OCI-LY7 (cell line): ENCODE measurements at regions not wholly inside any gene's neighbourhood (a gene's known extent, or its start where the extent isn't known, plus 50 kb on each side); places are given as distances from the start of the nearest gene placed in this dataset.

Source experiments
- BruUV-seq: library from RNA; stranded (reverse); fragments of 400-500 nt; replicated peaks from 2 replicates; lab custom pipeline; 2021; lab: Mats Ljungman, UMichigan
- CTCF ChIA-PET: fragments of 300-600 bp; sonication (Branson Sonifier 250); formaldehyde crosslinking; loops from one replicate; lab custom pipeline; 2022; ENCODE audit warnings: antibody characterized with exemption; ENCODE audit not compliant: unreplicated experiment; lab: Charles Lee
- POLR2A ChIA-PET: fragments of 300-600 bp; sonication (Branson Sonifier 250); formaldehyde crosslinking; loops from one replicate; lab custom pipeline; 2022; ENCODE audit warnings: antibody characterized with exemption; lab: Charles Lee
- DNase-seq: peaks from one replicate; pipeline ENCODE4 v3.0.0-alpha.2; 2015; ENCODE audit warnings: low spot score
- H2AFZ ChIP-seq: fragments of 200-600 bp; sonication (generic), shearing (Covaris generic); 2 replicates; pipeline ENCODE4 v1.6.1; 2014; ENCODE audit warnings: mild to moderate bottlenecking, antibody characterized with exemption, low read length, moderate library complexity
- H3K27ac ChIP-seq: fragments of 200-600 bp; sonication (generic); 2 replicates; pipeline ENCODE4 v1.5.1; 2014; ENCODE audit warnings: mixed run types, low read depth, mild to moderate bottlenecking, moderate library complexity, low read length, inconsistent platforms; ENCODE audit not compliant: poor library complexity, severe bottlenecking
- H3K36me3 ChIP-seq: fragments of 200-600 bp; sonication (generic); 2 replicates; pipeline ENCODE4 v1.6.1; 2014; ENCODE audit warnings: mild to moderate bottlenecking, antibody characterized with exemption, low read length, moderate library complexity, mixed read lengths; ENCODE audit not compliant: insufficient read depth
- H3K4me1 ChIP-seq: fragments of 200-600 bp; sonication (generic); 2 replicates; pipeline ENCODE4 v1.5.1; 2014; ENCODE audit warnings: mild to moderate bottlenecking, low read length; ENCODE audit not compliant: insufficient read depth, poor library complexity, severe bottlenecking
- H3K4me2 ChIP-seq: fragments of 200-600 bp; sonication (generic); 2 replicates; pipeline ENCODE4 v1.6.1; 2014; ENCODE audit warnings: mild to moderate bottlenecking, low read length
- H3K4me3 ChIP-seq: fragments of 200-600 bp; sonication (generic); 2 replicates; pipeline ENCODE4 v1.5.1; 2014; ENCODE audit warnings: mild to moderate bottlenecking, low read depth, low read length; ENCODE audit not compliant: poor library complexity, severe bottlenecking
- H3K79me2 ChIP-seq: fragments of 200-600 bp; sonication (generic); 2 replicates; pipeline ENCODE4 v1.6.1; 2016; ENCODE audit warnings: low read depth, mild to moderate bottlenecking, low read length, moderate library complexity, mixed read lengths; ENCODE audit not compliant: insufficient read depth
- H3K9me2 ChIP-seq: fragments of 200-600 bp; sonication (generic); 2 replicates; pipeline ENCODE4 v1.6.1; 2016; ENCODE audit warnings: mild to moderate bottlenecking, low read length, mixed read lengths; ENCODE audit not compliant: insufficient read depth
- H3K9me3 ChIP-seq: fragments of 200-600 bp; sonication (generic); 2 replicates; pipeline ENCODE4 v1.6.1; 2014; ENCODE audit warnings: mild to moderate bottlenecking, mixed run types, low read length, mixed read lengths
- H4K20me1 ChIP-seq: fragments of 200-600 bp; sonication (generic); 2 replicates; pipeline ENCODE4 v1.6.1; 2014; ENCODE audit warnings: mild to moderate bottlenecking, antibody characterized with exemption, low read length, moderate library complexity, mixed read lengths; ENCODE audit not compliant: insufficient read depth
- EZH2phosphoT487 ChIP-seq: fragments of 200-600 bp; sonication (generic); IDR thresholded peaks from 2 replicates; pipeline ENCODE4 v1.6.1; 2018; ENCODE audit warnings: low read depth, borderline replicate concordance, mild to moderate bottlenecking, mixed run types, antibody characterized with exemption, low read length, moderate library complexity, mixed read lengths
- intact Hi-C: fragments of 100-400 bp; cut with micrococcal nuclease; formaldehyde crosslinking; loops from one replicate; pipeline ENCODE4 v1.10.0; 2022; ENCODE audit not compliant: unreplicated experiment
- TF ChIP-seq, protein P1 (sequence below): fragments of 200-600 bp; sonication (generic); conservative IDR thresholded peaks from 2 replicates; pipeline ENCODE4 v1.5.1; 2014; ENCODE audit warnings: mild to moderate bottlenecking, antibody characterized with exemption, low read length, moderate library complexity, mixed read lengths

DNA sequence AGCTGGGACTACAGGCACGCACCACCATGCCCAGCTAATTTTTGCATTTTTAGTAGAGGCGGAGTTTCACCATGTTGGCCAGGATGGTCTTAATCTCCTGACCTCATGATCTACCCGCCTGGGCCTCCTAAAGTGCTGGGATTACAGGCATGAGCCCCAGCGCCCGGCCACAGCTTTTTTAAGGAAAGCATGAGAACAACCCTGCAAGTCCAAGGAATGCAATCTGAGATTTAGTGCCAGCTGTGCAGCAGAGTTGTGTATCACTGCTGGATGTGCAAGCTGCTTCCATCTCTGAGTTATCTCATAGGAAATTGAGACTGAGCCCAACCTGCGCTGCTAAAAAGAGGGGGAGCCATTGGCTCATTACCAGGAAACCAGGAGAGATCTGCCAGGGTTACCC, 399.9 kb upstream of the CYRIA start:
- TF ChIP-seq, protein P1, sequence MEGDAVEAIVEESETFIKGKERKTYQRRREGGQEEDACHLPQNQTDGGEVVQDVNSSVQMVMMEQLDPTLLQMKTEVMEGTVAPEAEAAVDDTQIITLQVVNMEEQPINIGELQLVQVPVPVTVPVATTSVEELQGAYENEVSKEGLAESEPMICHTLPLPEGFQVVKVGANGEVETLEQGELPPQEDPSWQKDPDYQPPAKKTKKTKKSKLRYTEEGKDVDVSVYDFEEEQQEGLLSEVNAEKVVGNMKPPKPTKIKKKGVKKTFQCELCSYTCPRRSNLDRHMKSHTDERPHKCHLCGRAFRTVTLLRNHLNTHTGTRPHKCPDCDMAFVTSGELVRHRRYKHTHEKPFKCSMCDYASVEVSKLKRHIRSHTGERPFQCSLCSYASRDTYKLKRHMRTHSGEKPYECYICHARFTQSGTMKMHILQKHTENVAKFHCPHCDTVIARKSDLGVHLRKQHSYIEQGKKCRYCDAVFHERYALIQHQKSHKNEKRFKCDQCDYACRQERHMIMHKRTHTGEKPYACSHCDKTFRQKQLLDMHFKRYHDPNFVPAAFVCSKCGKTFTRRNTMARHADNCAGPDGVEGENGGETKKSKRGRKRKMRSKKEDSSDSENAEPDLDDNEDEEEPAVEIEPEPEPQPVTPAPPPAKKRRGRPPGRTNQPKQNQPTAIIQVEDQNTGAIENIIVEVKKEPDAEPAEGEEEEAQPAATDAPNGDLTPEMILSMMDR, result no peak
- TF ChIP-seq EZH2phosphoT487, result no peak
- Histone ChIP-seq H3K79me2 (no peaks in the 10 kb centered on the region), H3K4me1 (no peaks in the 10 kb centered on the region), H3K4me3 (no peak overlapping the region), H4K20me1 (no peaks in the 10 kb centered on the region), H3K27ac (no peak overlapping the region), H3K9me2 (no peaks in the 10 kb centered on the region), H3K9me3 (no peaks in the 10 kb centered on the region), H3K4me2 (no peak overlapping the region), H2AFZ (no peak overlapping the region), H3K36me3 (no peaks in the 10 kb centered on the region)
- no TSS peak for BruUV-seq
- no peak for DNase-seq
- POLR2A ChIA-PET, result interaction anchor here (0.7 kb wide), 2 partner anchors 356 to 558 kb away, joined by 3 read pairs; no protein-coding TSS in a partner anchor
- CTCF ChIA-PET, result no interaction called here
- intact Hi-C loops, result no loop called here

GRCh38 chr2:17061028-17061427, 395.4 kb upstream of the CYRIA start:
- intact Hi-C loops, result no loop called here
- TF ChIP-seq, protein P1, result no peak
- TF ChIP-seq EZH2phosphoT487, result no peak
- Histone ChIP-seq H3K36me3 (no peaks in the 10 kb centered on the region), H3K79me2 (no peaks in the 10 kb centered on the region), H3K9me3 (no peaks in the 10 kb centered on the region), H3K4me1 (no peaks in the 10 kb centered on the region), H2AFZ (no peak overlapping the region), H3K27ac (no peak overlapping the region), H3K9me2 (no peaks in the 10 kb centered on the region), H3K4me2 (no peak overlapping the region), H3K4me3 (no peak overlapping the region), H4K20me1 (no peaks in the 10 kb centered on the region)
- no peak for DNase-seq
- POLR2A ChIA-PET, result no interaction called here
- no TSS peak for BruUV-seq
- CTCF ChIA-PET, result no interaction called here

DNA sequence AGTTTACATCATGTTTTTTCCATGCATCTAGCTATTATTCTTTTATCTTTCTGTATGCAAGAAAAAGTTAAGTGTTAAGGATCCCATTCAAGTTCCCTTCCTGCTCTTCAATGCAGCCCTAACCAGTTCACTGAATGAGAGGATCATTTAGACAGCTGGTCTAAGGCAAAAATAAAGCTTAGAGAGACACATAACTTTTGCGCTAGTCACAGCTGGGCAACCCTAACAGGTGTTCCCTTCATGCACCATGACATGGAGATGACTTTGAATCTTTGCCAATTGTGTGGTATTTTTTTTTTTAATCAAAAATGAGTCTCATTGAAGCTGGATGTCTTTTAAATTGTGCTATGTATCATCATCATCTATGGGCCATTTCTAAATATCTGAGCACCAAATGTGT, 393.8 kb upstream of the CYRIA start:
- Histone ChIP-seq H3K79me2 (no peaks in the 10 kb centered on the region), H3K9me2 (no peaks in the 10 kb centered on the region), H3K9me3 (no peaks in the 10 kb centered on the region), H3K27ac (no peak overlapping the region), H2AFZ (no peak overlapping the region), H3K36me3 (no peaks in the 10 kb centered on the region), H4K20me1 (no peaks in the 10 kb centered on the region), H3K4me2 (no peak overlapping the region), H3K4me1 (no peaks in the 10 kb centered on the region), H3K4me3 (no peak overlapping the region)
- no peak for DNase-seq
- POLR2A ChIA-PET, result interaction anchor here (0.5 to 1.3 kb wide), 7 partner anchors 8 to 244 kb away, joined by 3 read pairs; no protein-coding TSS in a partner anchor
- BruUV-seq, result no TSS peak
- intact Hi-C loops, result loop anchor here (5.0 kb wide), 1 partner anchor 143 kb away; no protein-coding TSS in a partner anchor
- CTCF ChIA-PET, result no interaction called here
- TF ChIP-seq EZH2phosphoT487, result no peak
- TF ChIP-seq, protein P1, result no peak
